Liver (tissue), 3 donors: ENCODE measurements at regions not wholly inside any gene's neighbourhood (a gene's known extent, or its start where the extent isn't known, plus 50 kb on each side); places are given as distances from the start of the nearest gene placed in this dataset.

Experiments used
- ATF3 ChIP-seq: IDR thresholded peaks from 2 replicates; pipeline ENCODE4 v1.6.1; 2016; ENCODE audit warnings: antibody characterized with exemption
- CTCF ChIP-seq: fragments of 150-350 bp; IDR thresholded peaks from 2 replicates; pipeline ENCODE4 v1.5.1; 2017; ENCODE audit warnings: improper control_type of control experiment, low read depth, low read length; ENCODE audit not compliant: missing input control
- EGR1 ChIP-seq, 2 donors: IDR thresholded peaks; 2 replicates each; pipeline ENCODE4 v1.6.1; 2016 to 2018; ENCODE audit warnings: antibody characterized with exemption in 2 of 2, low read depth in 2 of 2
- HNF4G ChIP-seq: IDR thresholded peaks from 2 replicates; pipeline ENCODE4 v1.6.1; 2016; ENCODE audit warnings: antibody characterized with exemption
- JUND ChIP-seq, 2 donors: IDR thresholded peaks; 2 replicates each; pipeline ENCODE4 v1.6.1; 2016; ENCODE audit warnings: antibody characterized with exemption in 2 of 2
- RAD21 ChIP-seq, 2 donors: IDR thresholded peaks; 2 replicates each; pipeline ENCODE4 v1.6.1; 2016; ENCODE audit warnings: antibody characterized with exemption in 2 of 2, mild to moderate bottlenecking in 2 of 2
- REST ChIP-seq: IDR thresholded peaks from 2 replicates; pipeline ENCODE4 v1.6.1; 2016; ENCODE audit warnings: antibody characterized with exemption, mild to moderate bottlenecking
- RXRA ChIP-seq, 2 donors: IDR thresholded peaks; 2 replicates each; pipeline ENCODE4 v1.6.1; 2017 to 2018; ENCODE audit warnings: antibody characterized with exemption in 2 of 2, mild to moderate bottlenecking in 1 of 2
- TAF1 ChIP-seq: conservative IDR thresholded peaks from 2 replicates; pipeline ENCODE4 v1.6.1; 2016; ENCODE audit warnings: antibody characterized with exemption, mild to moderate bottlenecking
- YY1 ChIP-seq: IDR thresholded peaks from 2 replicates; pipeline ENCODE4 v1.6.1; 2016; ENCODE audit warnings: antibody characterized with exemption, mild to moderate bottlenecking
- ZBTB33 ChIP-seq: IDR thresholded peaks from 2 replicates; pipeline ENCODE4 v1.6.1; 2016; ENCODE audit warnings: antibody characterized with exemption
- donor health status: healthy.
- donor health status: healthy.

GRCh38 chr1:198933515-198934222 is 294.8 kb downstream of the PTPRC start:
- TF ChIP-seq CTCF (no peak), REST (no peak), ZBTB33 (no peak), RXRA (IDR thresholded peaks at IDR 0.05) (no peak), ATF3 (no peak), EGR1 (IDR thresholded peaks at IDR 0.05; ENCODE audit: low read depth in 2 of 2) (no peak), RAD21 (IDR thresholded peaks at IDR 0.05) (no peak), JUND (IDR thresholded peaks at IDR 0.05) (no peak), YY1 (no peak), TAF1 (no peak), HNF4G (no peak)
